NCI-H774 (cell line): ENCODE measurements at regions not wholly inside any gene's neighbourhood (a gene's known extent, or its start where the extent isn't known, plus 50 kb on each side); places are given as distances from the start of the nearest gene placed in this dataset.
A peak's percentile ranks its signal among the peaks of the same experiment; 100 is the strongest.

Experiments used
- DNase-seq: peaks from one replicate; lab custom pipeline; 2025; lab: John Stamatoyannopoulos, UW

DNA sequence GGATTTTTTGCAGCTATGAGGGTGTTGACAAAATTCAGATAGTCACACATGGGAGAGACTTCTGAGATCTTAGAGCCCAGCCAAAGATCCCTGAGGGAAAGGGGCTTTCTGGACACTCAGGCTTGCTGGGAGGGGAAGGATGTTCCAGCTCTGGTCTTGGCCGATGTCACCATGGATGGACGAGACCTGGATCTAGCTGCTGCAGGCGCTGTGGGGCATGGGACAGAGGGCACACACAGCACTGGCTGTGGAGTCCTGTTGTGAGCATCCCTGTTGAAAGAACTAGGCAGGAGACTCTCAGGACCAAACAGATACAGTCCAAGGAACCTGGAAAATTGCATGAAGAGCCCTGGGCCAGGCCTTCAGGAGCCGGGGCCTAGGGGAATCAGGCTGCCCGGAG lies 80.1 kb upstream of the SDK2 start:
- no peak for DNase-seq

DNA sequence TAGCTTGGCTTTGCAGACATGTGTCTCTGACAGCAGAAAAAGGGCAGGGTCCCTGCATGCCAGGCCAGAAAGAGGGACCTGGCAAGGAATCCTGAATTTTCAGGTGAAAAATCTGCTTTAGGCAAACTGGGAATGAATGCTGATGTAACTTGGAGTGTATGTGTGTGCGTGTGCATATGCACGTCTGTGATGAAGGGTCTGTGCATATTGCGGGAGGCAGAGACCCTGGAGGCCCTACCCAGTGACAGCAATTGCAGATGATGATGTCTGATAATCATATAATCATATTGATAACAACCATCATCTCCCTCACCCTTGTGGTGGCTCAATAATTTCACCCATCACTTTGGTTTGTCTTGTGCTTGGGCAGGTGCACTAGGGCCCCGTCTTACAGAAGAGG lies 80.7 kb upstream of the SDK2 start:
- DNase-seq = no peak

DNA sequence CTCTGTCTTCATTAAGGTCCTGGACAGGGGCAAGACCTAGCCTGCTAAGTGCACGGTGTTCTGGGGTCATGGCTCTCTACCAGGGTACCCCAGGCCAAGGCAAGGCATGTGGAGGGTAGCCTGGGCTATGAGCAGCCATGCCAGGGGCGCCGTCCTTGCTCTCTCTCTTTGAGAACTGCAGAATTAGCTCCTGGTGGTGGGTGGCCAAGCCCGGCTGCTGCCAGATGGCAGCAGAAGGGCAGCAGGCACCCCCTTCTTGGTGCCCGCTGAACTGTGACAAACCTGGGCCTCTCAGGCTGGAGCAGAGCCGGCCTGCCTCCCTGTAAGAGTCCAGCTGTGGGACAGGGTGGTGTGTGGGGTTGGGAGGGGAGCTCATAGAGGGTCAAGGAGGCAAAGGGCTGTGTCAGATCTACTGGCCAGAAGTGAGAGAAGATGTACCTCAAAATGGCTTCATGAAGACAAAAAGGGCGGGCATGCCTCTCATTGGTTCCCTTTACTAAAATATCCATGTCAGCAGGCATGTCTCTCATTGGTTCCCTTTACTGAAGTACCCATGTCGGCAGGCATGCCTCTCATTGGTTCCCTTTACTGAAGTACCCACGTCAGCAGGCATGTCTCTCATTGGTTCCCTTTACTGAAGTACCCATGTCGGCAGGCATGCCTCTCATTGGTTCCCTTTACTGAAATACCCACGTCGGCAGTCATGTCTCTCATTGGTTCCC lies 81.7 kb upstream of the SDK2 start:
- DNase-seq = no peak

DNA sequence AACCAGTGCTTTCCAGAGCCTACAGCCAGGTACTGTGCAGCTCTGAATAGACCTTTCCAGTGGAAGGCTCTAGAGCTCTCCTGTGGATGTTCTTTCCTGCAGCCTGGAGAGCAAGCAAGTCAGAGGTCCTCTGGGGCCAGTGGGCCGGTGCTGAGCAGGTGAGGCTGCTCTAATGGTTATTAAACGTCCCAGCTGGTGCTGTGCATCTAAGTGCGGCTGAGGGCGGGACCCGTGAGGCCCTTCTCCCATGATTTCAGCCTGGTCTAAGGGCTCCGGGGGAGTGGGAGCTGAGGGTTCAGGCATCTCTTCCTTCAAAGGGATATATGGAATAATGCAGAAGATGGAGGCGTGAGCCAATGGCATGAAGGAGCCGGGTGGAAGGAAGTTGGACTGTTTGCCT lies 83.7 kb upstream of the SDK2 start:
- no peak for DNase-seq

DNA sequence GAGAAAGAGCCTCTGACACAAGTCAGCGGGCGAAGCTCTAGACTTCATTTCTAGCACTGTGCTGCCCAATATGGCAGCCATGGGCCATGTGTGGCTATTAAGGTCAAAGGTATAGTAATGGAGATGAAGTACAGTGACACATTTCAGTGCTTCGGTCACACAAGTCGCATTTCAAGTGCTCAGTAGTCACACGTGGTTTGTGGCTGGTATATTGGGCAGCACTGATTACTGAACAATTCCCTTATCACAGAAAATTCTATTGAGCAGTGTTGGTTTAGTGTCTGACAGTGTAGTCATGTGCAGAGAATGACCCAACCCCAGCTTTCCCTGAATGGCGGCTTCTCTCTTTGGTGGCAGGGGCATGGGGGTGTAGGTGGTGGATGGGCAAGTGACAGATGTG lies 84.9 kb upstream of the SDK2 start:
- no peak for DNase-seq

DNA sequence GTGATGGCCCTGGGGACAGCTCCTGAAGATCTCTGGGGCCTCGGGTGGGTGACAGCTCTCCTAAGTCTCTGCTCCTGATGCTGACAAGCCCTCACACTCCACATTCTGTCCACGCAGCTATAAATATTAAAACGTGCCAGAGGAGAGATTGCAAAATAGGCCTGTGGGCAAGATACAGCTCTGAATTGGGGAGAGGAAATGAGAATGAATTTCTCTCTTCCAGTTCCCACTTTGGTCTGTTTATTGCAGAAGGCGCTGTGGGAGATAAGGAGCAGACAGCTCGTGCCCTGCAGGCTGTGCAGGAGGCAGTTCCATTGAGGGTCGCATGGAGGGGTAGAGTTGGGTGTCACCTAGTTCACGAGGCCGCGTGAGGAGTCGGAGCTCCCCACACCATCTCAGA lies 87.5 kb upstream of the SDK2 start:
- no peak for DNase-seq

DNA sequence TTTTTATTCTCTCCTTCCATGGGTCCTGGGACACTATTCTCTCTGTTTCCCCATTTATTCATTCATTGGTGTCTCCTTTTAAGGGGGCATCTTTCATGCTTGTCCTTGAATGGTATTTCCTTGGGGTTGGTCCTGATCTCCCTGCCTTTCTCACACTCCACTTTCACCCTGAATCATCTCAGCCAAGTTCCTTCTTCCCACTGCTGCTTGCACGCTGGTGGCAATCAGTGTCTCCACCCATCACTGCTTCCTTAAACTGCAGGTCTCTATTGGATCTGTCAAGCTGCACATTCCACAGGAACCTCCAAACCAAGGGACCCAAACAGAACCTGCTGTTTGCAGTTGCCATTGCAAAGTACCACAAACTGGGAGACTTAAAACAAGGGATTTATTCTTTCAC lies 89.3 kb upstream of the SDK2 start:
- no peak for DNase-seq

DNA sequence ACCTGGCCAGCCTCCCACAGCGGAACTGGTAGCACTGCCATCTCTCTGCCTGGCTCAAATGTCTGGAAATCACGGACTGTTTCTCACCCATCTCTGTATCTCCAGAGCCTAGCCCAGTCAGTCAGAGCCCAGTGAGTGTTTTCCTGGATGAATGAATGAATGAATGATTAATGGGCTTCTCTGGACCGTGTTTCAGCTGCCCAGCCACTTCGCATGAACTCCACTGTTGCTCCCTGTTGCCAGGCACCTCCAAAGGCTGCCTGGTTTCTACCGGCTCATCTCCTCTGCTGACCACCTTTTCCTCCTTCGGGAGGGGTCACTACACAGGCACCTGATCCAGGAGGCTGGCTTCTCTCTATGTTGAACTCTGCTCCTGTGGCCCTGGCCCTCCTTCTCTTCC lies 91.0 kb upstream of the SDK2 start:
- no peak for DNase-seq

DNA sequence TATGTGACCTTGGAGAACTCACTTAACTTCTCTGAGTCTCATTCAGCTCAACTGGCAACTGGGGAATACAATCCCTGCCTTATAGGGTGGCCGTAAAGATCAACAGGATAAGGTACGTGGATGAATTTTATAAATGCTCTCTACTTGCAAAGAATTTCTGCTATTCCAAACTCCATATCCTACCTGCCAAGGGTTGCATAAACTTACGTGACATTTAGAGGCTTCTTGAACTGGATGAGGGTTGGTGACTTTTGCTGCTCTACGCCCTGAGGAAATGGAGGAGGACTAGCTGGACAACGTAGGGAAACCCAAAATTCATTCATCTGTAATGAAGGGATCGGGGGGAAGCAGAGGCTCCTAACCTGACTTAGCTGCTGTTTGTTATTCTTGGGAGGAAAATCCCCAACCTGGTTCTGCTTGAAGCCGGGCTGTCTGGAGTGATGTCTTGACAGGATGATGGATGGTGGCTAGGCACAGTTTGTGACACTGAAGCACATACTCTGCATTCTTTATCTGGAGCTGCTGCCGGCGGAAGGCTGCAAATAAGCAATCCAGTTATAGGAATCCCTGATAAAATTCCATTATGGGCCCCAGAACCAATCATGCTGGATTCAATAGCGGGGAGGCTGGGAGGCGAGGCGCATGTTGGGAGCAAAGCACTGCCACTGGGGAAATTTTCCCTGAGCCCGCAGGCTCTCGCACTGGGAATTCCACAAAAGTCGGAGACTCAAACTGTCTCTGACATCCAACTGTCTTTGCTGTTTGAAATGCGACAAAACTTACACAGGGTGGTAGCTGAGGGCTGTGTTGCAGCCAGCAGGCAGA lies 94.7 kb upstream of the SDK2 start:
- DNase-seq = no peak

DNA sequence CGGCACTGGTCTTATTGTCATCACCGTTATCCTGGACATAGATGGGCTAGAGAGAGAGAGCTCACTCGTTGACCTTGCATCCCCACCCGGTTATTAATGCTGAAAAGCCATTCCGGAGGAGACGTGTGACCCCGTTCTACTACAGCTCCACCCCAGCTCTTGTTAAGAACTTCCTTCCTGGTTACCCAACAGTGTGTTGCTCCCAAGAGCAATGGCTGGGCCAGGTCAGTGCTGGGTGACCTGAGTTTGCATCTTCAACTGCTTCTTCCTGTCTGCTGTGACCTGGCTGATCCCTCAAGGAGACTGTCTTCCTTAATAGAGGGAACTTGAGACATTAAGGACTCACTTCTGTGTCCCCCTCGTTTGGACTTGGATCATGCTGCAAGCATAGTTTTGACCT lies 96.1 kb upstream of the SDK2 start:
- no peak for DNase-seq

DNA sequence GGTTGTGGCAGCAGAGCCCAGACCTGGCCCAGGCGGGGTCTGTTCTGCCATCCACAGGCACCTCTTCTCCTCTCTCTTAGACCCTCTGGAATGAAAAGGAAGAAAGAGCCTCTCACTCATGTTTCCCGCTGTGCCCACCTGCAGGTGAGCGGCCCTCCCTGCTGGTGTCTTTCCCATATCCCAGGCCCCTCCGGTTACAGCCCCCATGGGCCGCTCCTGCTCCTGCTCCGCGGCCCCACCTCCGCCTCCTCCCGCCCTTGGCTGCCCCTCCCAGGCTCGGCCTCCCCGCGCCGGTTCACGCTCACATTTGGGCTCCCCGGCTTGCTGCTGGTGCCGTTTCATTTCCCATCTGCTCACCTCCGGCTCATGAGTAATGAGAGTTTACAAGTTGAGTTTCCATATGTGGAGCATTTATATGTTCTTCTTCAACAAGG lies 98.7 kb upstream of the SDK2 start:
- DNase-seq = no peak

DNA sequence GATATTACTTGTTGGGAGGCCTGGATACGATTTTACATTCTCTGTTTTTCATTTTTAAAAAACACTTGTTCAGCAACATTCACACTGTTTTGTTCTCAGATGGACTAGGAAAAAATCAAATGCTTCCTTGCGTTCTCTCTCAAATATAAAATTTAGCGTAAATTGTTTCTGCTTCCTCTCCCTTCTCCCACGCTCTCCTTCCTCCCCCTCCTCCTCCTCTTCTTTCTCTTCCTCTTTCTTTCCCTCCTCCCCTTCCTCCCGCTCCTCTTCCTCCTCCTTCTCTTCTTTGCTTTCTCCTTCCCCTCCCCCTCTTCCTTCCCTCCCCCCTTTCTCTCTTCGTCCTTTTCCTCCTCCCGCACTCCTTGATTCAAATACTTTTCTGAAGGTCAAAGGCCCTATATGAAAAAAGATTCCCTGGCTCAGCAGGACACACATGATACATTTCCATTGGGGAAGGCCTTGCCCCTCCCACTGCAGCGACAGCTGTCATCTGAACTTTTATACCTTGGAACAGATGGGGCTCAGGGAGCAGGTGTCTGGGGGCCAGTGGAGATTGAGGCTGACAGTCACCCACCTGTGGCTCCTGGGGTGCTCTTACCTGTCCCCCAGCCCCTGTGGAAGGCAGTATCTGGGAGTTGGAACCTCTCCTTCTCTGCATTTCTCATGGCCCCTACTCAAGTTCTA lies 99.4 kb upstream of the SDK2 start:
- no peak for DNase-seq

DNA sequence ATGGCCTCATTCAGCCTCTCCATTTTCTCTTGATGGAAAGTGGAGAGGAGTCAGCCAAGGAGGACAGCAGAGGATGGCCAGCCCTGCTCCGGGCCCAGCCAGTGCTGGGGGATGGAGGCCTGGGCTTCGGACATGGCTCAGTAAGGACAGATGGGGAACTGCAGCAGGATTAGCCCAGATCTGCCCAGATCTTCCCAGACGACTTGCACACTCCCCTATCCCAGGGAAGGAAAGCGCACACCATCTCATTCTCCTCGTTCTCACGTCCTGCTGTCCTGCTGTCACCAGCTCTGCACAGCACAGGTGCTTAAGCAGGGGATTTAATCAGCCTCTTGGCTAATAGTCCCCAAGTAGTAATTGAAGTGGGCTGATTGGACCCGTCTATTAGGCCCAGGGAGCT lies 100.2 kb upstream of the SDK2 start:
- no peak for DNase-seq

DNA sequence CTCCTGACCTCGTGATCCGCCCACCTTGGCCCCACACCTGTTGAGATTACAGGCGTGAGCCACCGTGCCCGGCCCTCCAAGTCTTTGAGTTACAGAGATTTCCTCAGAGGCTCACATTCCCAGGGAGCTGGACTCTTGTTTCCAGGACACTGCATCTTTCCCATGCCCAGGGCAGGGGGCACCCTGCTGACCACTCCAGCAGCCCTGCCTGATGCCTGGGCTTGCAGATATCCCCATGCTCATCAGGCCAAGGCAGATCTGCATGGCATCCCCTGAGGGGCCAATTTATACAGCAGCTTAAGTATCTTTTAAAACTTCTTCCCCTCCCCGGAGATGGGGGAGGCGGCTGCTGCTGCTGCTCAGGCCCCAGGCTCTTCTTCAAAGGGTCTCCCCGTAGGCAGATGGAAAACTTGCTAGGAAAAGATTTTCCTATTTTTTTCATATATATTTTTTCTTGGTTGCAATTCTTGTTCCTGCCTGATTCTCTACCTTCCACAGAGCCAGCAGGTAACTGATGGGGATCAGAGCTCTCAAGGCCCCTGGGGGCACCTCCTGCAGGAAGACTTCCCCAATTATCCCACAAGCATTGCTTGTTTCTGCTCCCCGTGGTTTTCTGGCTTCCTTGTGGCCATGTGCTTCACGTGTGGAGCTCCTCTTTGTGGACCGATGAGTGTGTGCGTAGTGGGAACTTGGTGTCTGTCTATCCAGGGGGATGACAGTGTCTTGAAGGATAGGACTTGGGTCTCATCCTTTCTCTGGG lies 102.2 kb upstream of the SDK2 start:
- no peak for DNase-seq

DNA sequence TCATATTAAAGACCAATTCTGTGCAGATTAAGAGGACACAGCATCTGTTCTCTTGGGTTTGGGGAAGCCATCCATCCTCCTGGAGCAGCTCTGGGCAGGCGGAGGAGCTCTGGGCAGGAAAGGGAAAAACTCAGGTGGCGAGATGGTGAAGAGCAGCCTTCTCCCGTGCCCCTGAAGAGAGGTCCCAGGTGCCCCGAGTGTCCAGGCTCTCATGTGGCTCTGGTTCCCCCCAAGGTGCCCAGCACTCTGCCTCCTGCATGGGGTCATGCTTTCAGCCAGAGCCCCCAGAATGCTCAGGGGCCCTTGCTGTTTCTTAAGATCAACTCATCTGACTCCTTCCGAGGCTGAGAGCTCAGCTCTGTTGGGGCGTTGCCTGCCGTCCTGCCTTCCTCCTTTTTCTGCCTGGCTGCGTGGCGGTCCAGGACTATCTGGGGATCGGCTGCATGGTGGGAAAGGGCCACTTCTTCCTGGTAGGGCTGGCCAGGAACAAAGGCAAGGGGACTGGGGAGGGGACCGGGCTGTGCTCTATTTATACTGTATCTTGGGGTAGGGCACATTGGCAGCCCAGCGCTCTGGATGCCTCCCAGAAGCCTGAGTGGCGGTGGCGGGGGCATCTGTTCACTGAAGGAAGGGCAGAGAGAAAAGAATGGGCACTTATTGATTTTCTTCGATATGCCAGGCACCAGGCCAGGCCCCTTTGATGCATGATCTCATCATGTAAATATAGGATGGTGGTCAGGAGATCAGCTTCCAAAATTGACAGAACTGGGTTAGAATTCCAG lies 103.2 kb upstream of the SDK2 start:
- DNase-seq = peak; percentile 69

DNA sequence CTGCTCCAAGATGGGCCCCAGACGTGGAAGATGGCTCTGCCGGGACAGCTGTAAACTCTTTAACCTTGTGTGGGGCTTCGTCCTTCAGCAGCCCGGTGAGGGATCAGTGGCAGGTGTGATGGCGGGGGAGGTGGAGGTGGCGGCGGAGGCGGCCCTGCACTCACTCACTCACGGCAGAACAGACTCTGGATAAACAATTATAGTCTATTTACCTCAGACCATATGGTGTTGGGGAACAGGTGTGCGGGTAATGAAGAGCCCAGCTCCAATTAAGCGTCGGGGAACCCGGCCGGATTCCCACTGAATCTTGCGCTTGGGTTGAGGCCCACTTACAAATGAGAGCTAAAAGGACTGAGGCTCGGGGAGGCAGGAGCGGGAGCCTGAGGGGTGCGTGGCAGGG lies 104.3 kb upstream of the SDK2 start:
- peak; percentile 91 for DNase-seq

DNA sequence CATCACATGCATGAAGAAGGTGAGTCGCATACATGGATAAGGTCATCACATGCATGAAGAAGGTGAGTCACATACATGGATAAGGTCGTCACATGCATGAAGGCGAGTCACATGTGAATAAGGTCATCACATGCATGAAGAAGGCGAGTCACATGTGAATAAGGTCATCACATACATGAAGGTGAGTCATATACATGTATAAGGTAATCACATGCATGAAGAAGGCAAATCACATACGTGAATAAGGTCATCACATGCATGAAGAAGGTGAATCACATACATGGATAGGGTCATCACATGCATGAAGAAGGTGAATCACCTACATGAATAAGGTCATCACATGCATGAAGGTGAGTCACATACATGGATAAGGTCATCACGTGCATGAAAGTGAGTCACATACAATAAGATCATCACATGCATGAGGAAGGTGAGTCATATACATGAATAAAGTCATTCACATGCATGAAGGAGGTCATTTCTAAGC lies 105.1 kb upstream of the SDK2 start:
- no peak for DNase-seq

DNA sequence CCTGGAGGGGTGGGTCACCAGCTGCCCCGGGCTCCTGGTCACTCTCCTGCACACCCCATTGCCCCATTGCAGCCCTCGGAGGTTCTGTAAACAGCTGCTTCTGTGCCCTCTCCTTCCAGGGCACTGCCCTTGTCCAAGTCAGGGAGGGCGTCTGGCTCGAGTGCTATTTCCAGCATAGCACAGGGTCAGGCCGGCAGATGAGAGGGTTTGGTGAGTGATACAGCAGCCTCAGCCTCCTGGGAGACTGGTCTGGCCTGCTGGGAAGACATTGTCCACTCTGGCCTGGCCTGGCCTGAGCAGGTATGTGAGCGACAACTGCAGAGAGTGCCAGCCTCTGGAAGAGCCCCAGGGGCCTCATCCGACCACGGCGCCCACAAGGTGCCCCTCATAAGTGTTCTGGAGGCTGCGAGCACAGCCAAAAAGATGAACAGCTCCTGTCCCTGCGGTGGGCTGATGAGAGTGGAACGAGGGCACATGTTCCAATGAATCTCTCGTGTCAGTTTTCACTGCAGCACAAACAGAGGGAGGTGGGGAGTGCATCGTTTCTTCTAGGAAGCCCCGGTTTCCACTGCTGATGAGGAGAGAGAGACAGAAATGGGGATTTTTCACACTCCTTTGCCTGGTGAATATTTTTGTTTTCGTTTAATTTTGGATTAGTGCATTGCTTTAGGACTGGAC lies 105.8 kb upstream of the SDK2 start:
- no peak for DNase-seq

DNA sequence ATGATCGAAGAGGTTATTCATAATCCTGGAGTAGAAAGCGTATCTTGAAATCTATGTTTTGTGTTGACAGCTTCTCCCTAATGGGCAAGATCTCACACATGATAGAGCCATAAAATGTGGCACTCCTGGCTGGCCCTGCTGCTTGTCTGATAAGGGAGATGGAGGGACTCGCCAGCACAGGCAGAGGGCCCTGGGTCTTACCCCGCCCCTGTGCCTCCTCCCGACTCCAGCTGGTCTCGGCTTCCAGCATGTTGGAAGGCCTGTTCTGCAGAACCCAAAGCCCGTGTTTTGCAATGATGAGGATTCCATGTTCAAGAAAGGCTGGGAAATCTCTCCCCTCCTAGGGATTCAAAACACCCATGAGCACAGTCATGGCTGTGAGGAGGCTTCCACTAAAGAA lies 106.7 kb upstream of the SDK2 start:
- DNase-seq = no peak

DNA sequence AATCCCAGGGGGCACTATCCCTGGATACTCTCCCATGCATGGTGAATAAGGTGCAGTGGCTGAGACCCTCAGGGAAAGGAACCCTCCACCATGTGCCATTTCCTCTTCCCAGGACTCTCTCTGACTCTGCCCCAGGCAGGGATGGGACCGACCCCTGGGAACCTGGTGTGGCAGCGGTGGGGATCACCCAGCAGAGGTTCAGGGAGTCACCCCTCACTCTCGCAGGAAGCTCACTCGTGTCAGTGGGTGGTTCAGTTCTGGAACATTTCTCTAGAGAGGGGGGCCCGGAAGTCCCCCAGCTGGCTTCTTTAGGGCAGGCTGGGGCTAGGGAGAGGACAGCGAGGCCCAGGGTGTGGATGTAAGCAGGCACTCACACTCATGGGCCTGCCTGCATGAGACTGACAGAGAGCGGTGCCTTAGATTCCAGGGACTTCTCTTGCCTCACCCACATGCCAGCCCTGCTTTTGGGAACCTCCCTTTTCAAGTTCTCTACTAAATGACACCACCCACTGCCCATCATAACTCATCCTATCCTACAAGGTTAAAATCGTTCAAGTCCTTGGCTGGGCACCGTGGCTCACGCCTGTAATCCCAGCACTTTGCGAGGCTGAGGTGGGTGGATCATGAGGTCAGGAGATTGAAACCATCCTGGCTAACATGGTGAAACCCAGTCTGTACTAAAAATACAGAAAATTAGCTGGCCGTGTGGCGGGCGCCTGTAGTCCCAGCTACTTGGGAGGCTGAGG lies 109.7 kb upstream of the SDK2 start:
- DNase-seq = no peak
